NCI-H2081 (cell line): ENCODE measurements at regions not wholly inside any gene's neighbourhood (a gene's known extent, or its start where the extent isn't known, plus 50 kb on each side); places are given as distances from the start of the nearest gene placed in this dataset.
A peak's percentile ranks its signal among the peaks of the same experiment; 100 is the strongest.
"Not testable (repeated sequence)": the region's sequence is repeated elsewhere in the genome, so short reads cannot be mapped to it uniquely, and the experiment has no call there.

Source experiments
- DNase-seq, 2 experiments: peaks; one replicate each; lab custom pipeline; 2025; lab: John Stamatoyannopoulos, UW

- no peak for DNase-seq
These were observed 299.9 kb downstream of the BRD1 start for GRCh38 chr22:49527611-49528419.

- no peak for DNase-seq
These were observed 301.7 kb downstream of the BRD1 start for GRCh38 chr22:49525801-49526535.

- no peak for DNase-seq
These were observed 302.3 kb downstream of the BRD1 start for GRCh38 chr22:49525360-49525759.

- no peak for DNase-seq
These were observed 303.3 kb downstream of the BRD1 start for GRCh38 chr22:49524362-49524761.

- DNase-seq, result no peak
These were observed 304.2 kb downstream of the BRD1 start for GRCh38 chr22:49523374-49524008.

- DNase-seq, result no peak
These were observed 304.9 kb downstream of the BRD1 start for GRCh38 chr22:49522582-49523373.

- no peak for DNase-seq
These were observed 305.9 kb downstream of the BRD1 start for GRCh38 chr22:49521787-49522224.

- DNase-seq, result no peak
These were observed 308.4 kb downstream of the BRD1 start for GRCh38 chr22:49519117-49519737.

- DNase-seq, result no peak
These were observed 309.2 kb downstream of the BRD1 start for GRCh38 chr22:49518436-49518970.

- no peak for DNase-seq
These were observed 309.9 kb downstream of the BRD1 start for GRCh38 chr22:49517667-49518185.

- no peak for DNase-seq
These were observed 310.5 kb downstream of the BRD1 start for GRCh38 chr22:49517211-49517610.

GRCh38 chr22:49515475-49515874 is 312.2 kb downstream of the BRD1 start:
- DNase-seq, result no peak

- peak; percentile 2 to 16 for DNase-seq
These were observed 313.0 kb downstream of the BRD1 start for GRCh38 chr22:49514641-49515040.

- no peak for DNase-seq
These were observed 313.5 kb downstream of the BRD1 start for GRCh38 chr22:49514211-49514610.

GRCh38 chr22:49513358-49513851 is 314.3 kb downstream of the BRD1 start:
- DNase-seq, result no peak

- DNase-seq, result peak; percentile 9 to 53
These were observed 315.0 kb downstream of the BRD1 start for GRCh38 chr22:49512487-49513165.

- not testable (repeated sequence) for DNase-seq
These were observed 316.1 kb downstream of the BRD1 start for GRCh38 chr22:49511393-49512189.

- no peak for DNase-seq
These were observed 317.0 kb downstream of the BRD1 start for GRCh38 chr22:49510718-49511117.

GRCh38 chr22:49509016-49509415 is 318.7 kb downstream of the BRD1 start:
- DNase-seq, result no peak
